ENCODE measurements at regions not wholly inside any gene's neighbourhood (a gene's known extent, or its start where the extent isn't known, plus 50 kb on each side); places are given as distances from the start of the nearest gene placed in this dataset.
"Not testable (repeated sequence)": the region's sequence is repeated elsewhere in the genome, so short reads cannot be mapped to it uniquely, and the experiment has no call there.

- DNase-seq (ENCODE audit: low spot score): no peak
Observed at GRCh38 chr4:104549736-104550135, 55.0 kb upstream of the CXXC4 start.

DNA sequence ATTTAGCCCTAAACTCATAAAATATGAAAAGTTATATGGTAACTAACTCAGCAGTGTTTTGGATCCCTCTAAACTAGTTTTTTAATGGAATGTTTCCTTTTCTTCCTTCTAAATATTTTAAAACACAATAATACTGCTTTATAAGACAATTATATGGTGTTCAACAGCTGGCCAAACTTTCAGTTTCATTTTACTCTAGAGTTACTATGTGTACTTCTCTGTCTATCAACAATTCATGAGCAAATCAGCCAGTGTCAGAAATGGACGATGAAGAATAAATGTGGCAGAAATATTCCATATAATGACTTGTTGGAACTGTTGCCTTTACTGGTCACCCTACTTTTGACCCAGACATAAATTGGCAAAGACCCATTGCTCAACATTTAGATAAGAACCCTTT, 64.8 kb upstream of the CXXC4 start:
- no peak for DNase-seq (ENCODE audit: low spot score)

DNA sequence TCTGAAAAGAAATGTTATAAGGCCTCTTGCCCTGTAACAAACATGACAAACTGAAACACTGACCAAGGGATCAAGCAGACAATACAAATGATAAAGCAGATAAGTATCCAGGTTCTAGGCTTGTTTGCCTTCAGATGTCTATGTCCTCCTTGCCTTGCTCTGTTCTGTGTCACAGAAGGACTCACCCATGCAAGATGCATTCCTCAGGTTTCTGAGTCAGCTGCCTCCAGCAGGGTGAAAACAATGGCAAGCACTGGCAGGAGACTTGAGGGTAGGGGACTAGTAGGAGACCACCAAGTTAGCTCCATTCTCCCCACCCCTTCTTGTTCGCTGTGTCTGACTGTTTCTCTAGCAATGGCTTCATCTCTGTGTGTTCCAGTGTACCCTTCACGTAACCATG, 76.6 kb upstream of the CXXC4 start:
- no peak for DNase-seq (ENCODE audit: low spot score)

GRCh38 chr4:104574371-104574770, 79.7 kb upstream of the CXXC4 start:
- DNase-seq (ENCODE audit: low spot score): no peak

DNA sequence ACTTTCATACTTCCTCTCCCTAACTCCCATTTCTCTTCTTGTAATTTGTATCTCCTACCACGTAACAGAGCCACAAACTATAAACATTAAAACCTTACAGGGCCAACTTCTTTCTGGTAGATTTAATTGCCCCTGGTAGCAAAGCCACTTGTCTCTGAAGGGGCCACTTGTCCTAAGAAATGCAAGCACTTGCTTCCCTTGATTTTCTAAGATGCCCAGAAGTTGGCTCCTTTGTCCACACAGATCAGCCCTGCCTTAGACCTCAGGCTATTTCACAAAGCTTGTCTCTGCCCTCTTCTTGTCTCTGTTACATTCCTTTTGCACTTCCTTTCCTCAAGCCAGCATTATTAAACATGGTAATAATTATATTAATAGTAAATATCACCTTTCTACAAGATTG, 80.6 kb upstream of the CXXC4 start:
- DNase-seq (ENCODE audit: low spot score): no peak

GRCh38 chr4:104577405-104577804, 82.7 kb upstream of the CXXC4 start:
- no peak for DNase-seq (ENCODE audit: low spot score)

DNA sequence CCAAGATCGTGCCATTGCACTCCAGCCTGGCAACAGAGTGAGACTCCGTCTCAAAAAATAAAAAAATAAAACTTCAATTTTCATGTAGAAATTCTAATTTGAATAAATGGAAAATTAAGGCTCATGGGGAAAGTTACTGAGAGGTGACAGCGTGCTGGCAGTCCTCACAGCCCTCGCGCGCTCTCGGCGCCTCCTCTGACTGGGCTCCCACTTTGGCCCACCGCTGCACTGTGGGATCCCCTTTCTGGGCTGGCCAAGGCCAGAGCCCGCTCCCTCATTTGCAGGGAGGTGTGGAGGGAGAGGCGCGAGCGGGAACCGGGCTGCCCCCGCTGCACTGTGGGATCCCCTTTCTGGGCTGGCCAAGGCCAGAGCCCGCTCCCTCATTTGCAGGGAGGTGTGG, 86.8 kb upstream of the CXXC4 start:
- not testable (repeated sequence) for DNase-seq (ENCODE audit: low spot score)

DNA sequence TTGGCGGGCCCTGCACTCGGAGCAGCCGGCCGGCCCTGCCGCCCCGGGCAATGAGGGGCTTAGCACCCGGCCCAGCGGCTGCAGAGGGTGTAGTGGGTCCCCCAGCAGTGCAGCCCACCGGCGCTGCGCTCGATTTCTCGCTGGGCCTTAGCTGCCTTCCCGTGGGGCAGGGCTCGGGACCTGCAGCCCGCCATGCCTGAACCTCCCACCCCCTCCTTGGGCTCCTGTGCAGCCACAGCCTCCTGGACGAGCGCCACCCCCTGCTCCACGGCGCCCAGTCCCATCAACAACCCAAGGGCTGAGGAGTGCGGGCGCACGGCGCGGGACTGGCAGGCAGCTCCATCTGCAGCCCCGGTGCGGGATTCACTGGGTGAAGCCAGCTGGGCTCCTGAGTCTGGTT, 87.4 kb upstream of the CXXC4 start:
- not testable (repeated sequence) for DNase-seq (ENCODE audit: low spot score)

- no peak for DNase-seq (ENCODE audit: low spot score)
Observed at GRCh38 chr4:104589264-104589868, 94.7 kb upstream of the CXXC4 start.

- no peak for DNase-seq (ENCODE audit: low spot score)
Observed at GRCh38 chr4:104591510-104591911, 96.8 kb upstream of the CXXC4 start.

- DNase-seq (ENCODE audit: low spot score): no peak
Observed at GRCh38 chr4:104592183-104592582, 97.5 kb upstream of the CXXC4 start.

DNA sequence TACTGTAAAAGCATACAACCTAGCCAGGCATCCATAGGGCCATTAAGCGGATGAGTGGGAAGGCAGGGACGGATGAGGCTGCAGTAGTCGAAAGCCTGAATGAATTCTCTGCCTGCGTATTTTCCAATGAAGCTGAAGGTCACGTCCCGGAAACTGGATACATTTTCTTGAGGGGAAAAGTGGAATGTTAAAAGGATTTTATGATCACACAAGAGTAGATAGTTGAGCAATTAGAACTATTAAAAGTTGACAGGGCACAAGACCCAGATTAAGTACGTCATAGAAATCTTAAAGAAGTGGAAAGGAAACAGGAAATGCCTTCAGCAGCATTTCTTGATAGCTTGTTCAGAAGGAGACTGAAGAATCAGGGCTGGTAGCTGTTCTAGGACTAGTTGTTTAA, 98.3 kb upstream of the CXXC4 start:
- DNase-seq (ENCODE audit: low spot score): no peak

DNA sequence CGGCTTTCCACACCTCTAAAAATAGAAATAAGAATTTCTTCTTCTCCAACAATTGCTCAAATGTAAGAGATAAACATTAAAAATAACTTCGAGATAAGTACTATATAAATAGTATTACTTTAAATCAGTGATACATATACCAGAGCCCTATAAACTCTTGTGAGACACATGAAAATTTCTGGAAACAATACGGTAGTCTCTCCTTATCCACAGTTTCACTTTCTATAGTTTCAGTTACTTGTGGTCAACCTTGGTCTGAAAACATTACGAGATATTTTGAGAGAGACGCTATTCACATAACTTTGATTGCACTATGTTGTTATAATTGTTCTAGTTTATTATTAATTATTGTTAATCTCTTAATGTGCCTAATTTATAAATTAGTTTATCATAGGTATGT, 101.5 kb upstream of the CXXC4 start:
- no peak for DNase-seq (ENCODE audit: low spot score)

GRCh38 chr4:104615496-104615895, 120.8 kb upstream of the CXXC4 start:
- DNase-seq (ENCODE audit: low spot score): no peak

- no peak for DNase-seq (ENCODE audit: low spot score)
Observed at GRCh38 chr4:104615926-104616325, 121.2 kb upstream of the CXXC4 start.

DNA sequence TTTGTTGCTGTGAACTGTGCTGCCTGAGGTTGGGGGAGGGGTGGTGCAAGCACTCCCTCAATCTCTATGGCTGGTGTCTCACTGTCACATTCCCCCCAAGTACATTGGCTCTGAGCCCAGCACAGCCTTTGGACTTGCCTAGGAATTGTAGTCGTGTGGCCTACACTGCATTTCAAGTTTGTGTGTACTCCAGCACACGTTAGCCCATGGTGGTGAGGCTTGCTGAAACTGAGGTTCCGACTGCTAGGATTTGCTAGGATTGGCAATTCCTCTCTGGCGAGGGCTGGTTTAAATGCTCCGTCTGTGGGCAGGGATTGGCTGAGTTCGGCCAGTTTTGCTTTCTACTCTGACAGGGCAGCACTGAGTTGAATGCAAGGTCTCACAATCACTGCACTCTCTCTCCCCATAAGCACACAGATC, 121.7 kb upstream of the CXXC4 start:
- DNase-seq (ENCODE audit: low spot score): no peak

DNA sequence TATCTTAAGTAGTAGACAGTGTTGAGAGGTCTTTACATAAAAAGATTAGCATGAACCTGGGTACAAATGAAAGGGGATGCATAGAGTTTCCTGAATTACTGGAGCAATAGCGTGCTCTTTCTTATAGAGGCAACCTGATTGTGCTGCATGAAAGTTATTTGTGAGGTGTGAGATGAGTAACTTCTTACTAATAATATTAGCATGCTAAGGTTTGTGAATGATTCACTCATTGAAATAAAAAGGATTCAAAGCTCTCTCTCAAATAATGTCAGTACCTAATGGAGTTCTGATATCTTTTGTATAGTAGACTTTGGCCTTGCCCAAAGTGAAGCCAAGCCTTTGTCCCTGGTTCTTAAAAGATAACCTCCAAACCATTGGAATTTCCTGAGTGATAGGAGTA, 131.0 kb upstream of the CXXC4 start:
- no peak for DNase-seq (ENCODE audit: low spot score)

- no peak for DNase-seq (ENCODE audit: low spot score)
Observed at GRCh38 chr4:104629601-104630000, 134.9 kb upstream of the CXXC4 start.

GRCh38 chr4:104630272-104630671, 135.6 kb upstream of the CXXC4 start:
- no peak for DNase-seq (ENCODE audit: low spot score)

DNA sequence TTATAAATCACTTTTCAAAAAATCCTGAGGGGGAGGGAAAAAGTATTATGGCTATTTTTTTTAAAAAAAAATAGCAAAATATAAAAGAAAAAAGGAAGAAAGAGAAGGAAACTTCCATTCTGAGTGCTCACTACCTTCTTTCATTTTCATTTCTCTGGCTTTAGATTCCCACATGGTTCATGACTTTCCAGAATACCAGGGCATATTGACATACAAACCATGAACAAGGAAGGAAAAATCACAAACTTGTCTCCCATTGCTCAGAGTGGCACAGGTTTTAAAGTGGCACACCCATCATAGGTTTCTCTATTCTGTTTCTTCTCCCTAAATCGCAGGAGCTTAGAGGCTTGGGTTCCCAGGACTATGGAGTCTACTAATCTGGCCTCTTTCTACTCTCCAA, 136.3 kb upstream of the CXXC4 start:
- DNase-seq (ENCODE audit: low spot score): no peak

- no peak for DNase-seq (ENCODE audit: low spot score)
Observed at GRCh38 chr4:104641418-104641817, 146.7 kb upstream of the CXXC4 start.

DNA sequence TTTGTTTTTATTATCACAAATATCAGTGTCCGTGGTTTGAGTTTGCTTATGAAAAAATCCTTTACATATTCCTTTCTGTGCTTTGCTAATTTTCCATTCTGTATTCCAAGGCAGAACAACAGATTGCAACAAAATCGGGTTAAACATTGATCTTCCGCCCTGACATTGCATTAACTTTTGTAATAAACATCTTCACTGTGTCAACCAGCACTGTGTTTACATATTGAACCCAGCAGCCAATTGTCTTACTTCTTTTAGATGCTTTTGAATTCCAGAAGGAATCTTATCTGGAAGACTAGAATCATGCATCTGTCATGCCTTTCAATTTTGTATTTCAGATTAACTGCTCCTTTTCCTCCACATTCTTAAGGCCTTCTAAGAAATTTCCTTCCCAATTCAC, 147.8 kb upstream of the CXXC4 start:
- no peak for DNase-seq (ENCODE audit: low spot score)

DNA sequence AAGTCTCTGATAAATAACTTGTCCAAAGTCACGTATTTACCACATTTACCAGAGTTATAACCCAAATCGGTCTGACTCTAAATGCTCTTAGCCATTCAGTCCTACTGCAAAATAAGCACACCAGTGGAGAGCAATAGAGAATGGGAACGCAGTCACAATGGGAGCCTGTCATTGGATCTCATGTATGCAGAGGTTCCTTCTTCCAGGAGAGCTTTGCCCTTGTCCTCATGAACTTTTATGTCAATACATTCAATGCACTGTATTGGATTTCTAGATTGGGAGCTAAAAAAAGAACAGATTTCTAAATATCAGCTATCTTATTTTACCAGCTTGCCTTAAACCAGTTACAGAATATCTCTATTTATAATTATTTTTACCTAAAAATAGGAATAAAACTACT, 149.1 kb upstream of the CXXC4 start:
- DNase-seq (ENCODE audit: low spot score): no peak

GRCh38 chr4:104649631-104650030, 154.9 kb upstream of the CXXC4 start:
- DNase-seq (ENCODE audit: low spot score): no peak

DNA sequence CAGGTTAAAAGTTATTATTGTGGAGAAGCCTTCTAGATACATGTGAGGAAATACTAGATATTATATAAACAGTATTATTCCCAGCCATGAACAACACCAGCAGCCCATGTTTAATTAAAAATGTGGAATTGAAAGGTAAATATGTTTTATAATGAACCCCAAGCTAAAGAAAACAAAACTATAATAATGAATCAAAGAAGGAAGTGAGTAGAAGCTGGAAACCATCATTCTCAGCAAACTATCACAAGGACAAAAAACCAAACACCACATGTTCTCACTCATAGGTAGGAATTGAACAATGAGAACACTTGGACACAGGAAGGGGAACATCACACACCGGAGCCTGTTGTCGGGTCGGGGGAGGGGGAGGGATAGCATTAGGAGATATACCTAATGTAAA, 167.6 kb upstream of the CXXC4 start:
- not testable (repeated sequence) for DNase-seq (ENCODE audit: low spot score)

All from HuH-7 (cell line).